ENCODE measurements at regions not wholly inside any gene's neighbourhood (a gene's known extent, or its start where the extent isn't known, plus 50 kb on each side); places are given as distances from the start of the nearest gene placed in this dataset.
A peak's percentile ranks its signal among the peaks of the same experiment; 100 is the strongest.

DNA sequence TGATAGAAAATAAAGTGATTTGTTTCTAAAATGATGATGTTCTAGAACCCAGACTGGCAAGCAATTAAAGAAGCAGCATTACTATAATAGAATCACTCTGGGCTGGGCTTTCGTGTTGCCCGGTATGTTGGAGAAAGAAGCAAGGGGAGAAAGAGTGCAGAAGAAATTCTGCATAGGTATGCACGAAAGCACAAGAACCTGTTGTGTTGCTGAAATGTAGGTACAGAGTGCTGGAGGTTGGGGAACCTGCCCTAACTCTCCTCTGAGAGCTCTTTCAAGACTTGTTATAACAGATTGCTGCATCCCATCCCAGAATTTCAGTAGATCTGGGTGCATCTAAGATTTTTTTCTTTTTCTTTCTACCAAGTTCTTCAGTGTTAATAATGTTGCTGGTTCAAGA lies 95.7 kb upstream of the DACH1 start:
- Histone ChIP-seq H3K4me3 (ENCODE audit: low read length) (no peak overlapping the region), H3K27ac (ENCODE audit: low read length) (no peak overlapping the region), H3F3A (ENCODE audit: insufficient read depth, low read length, poor library complexity, severe bottlenecking) (no peaks in the 10 kb centered on the region), H3K9ac (ENCODE audit: low read length) (no peak overlapping the region), H2AFZ (ENCODE audit: low read depth, low read length) (no peak overlapping the region), H3K9me2 (ENCODE audit: insufficient read depth, low read length) (no peaks in the 10 kb centered on the region), H4K20me1 (ENCODE audit: insufficient read depth) (no peaks in the 10 kb centered on the region), H3K36me3 (ENCODE audit: insufficient read depth, low read length) (no peaks in the 10 kb centered on the region), H3K79me2 (replicated peaks; ENCODE audit: insufficient read depth, low read length) (no peaks in the 10 kb centered on the region), H3K27me3 (ENCODE audit: insufficient read depth, low read depth, low read length) (no peaks in the 10 kb centered on the region), H3K9me3 (ENCODE audit: low read length) (no peaks in the 10 kb centered on the region), H3K4me2 (ENCODE audit: low read length) (no peak overlapping the region)
- TF ChIP-seq TAF1 (IDR thresholded peaks at IDR 0.05; ENCODE audit: low read depth) (no peak), RAD21 (conservative IDR thresholded peaks at IDR 0.05) (no peak), POLR2AphosphoS5 (IDR thresholded peaks at IDR 0.05) (no peak), EP300 (conservative IDR thresholded peaks at IDR 0.05; ENCODE audit: poor library complexity, severe bottlenecking) (no peak), MXI1 (conservative IDR thresholded peaks at IDR 0.05; ENCODE audit: poor library complexity, severe bottlenecking) (no peak), REST (IDR thresholded peaks at IDR 0.05; ENCODE audit: borderline replicate concordance) (no peak), SMC3 (conservative IDR thresholded peaks at IDR 0.05; ENCODE audit: poor library complexity) (no peak)
- TF ChIP-seq, protein P1, sequence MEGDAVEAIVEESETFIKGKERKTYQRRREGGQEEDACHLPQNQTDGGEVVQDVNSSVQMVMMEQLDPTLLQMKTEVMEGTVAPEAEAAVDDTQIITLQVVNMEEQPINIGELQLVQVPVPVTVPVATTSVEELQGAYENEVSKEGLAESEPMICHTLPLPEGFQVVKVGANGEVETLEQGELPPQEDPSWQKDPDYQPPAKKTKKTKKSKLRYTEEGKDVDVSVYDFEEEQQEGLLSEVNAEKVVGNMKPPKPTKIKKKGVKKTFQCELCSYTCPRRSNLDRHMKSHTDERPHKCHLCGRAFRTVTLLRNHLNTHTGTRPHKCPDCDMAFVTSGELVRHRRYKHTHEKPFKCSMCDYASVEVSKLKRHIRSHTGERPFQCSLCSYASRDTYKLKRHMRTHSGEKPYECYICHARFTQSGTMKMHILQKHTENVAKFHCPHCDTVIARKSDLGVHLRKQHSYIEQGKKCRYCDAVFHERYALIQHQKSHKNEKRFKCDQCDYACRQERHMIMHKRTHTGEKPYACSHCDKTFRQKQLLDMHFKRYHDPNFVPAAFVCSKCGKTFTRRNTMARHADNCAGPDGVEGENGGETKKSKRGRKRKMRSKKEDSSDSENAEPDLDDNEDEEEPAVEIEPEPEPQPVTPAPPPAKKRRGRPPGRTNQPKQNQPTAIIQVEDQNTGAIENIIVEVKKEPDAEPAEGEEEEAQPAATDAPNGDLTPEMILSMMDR (IDR thresholded peaks at IDR 0.05; ENCODE audit: poor library complexity, severe bottlenecking), result no peak

- Histone ChIP-seq H3K9me3 (ENCODE audit: low read length) (no peaks in the 10 kb centered on the region), H3K4me3 (ENCODE audit: low read length) (no peak overlapping the region), H2AFZ (ENCODE audit: low read depth, low read length) (no peak overlapping the region)
Observed at GRCh38 chr13:71962126-71962525, 95.1 kb upstream of the DACH1 start.

More at GRCh38 chr13:71962126-71962525, 95.1 kb upstream of the DACH1 start:
- H3K27me3 ChIP-seq (ENCODE audit: insufficient read depth, low read depth, low read length), result no peaks in the 10 kb centered on the region
- peak overlapping the region; percentile 33 for H3K4me2 ChIP-seq (ENCODE audit: low read length)
- no peaks in the 10 kb centered on the region for H3K9me2 ChIP-seq (ENCODE audit: insufficient read depth, low read length)
- H3K9ac ChIP-seq (ENCODE audit: low read length), result no peak overlapping the region
- H4K20me1 ChIP-seq (ENCODE audit: insufficient read depth), result no peaks in the 10 kb centered on the region
- H3K36me3 ChIP-seq (ENCODE audit: insufficient read depth, low read length), result no peaks in the 10 kb centered on the region
- H3K79me2 ChIP-seq (replicated peaks; ENCODE audit: insufficient read depth, low read length), result no peaks in the 10 kb centered on the region
- peak overlapping the region; percentile 18 for H3K27ac ChIP-seq (ENCODE audit: low read length)
- TF ChIP-seq TAF1 (IDR thresholded peaks at IDR 0.05; ENCODE audit: low read depth) (no peak), SMC3 (conservative IDR thresholded peaks at IDR 0.05; ENCODE audit: poor library complexity) (no peak), RAD21 (conservative IDR thresholded peaks at IDR 0.05) (no peak), MXI1 (conservative IDR thresholded peaks at IDR 0.05; ENCODE audit: poor library complexity, severe bottlenecking) (no peak), EP300 (conservative IDR thresholded peaks at IDR 0.05; ENCODE audit: poor library complexity, severe bottlenecking) (no peak), REST (IDR thresholded peaks at IDR 0.05; ENCODE audit: borderline replicate concordance) (no peak), EZH2 (IDR thresholded peaks at IDR 0.05; ENCODE audit: borderline replicate concordance, insufficient read depth, low read length, poor library complexity, severe bottlenecking) (no peak), POLR2AphosphoS5 (IDR thresholded peaks at IDR 0.05) (no peak)
- TF ChIP-seq, protein P1 (IDR thresholded peaks at IDR 0.05; ENCODE audit: poor library complexity, severe bottlenecking), result no peak
- H3F3A ChIP-seq (ENCODE audit: insufficient read depth, low read length, poor library complexity, severe bottlenecking), result no peaks in the 10 kb centered on the region

Data from neural cell (in vitro differentiated cells).